Adrenal gland (tissue), 9 donors: ENCODE measurements at regions not wholly inside any gene's neighbourhood (a gene's known extent, or its start where the extent isn't known, plus 50 kb on each side); places are given as distances from the start of the nearest gene placed in this dataset.
"Not testable (repeated sequence)": the region's sequence is repeated elsewhere in the genome, so short reads cannot be mapped to it uniquely, and the experiment has no call there.

ENCODE experiments used
- DNase-seq, 7 donors: peaks; one replicate each; pipeline ENCODE4 v3.0.0-alpha.2; 2019 to 2020
- H3K27ac ChIP-seq, 5 donors: fragments of 200-600 bp; sonication (generic) in 4 of 5; 1 replicate in 3 of 5; 2 replicates in 2 of 5; pipeline versions ENCODE4 v1.5.1 to v1.8.0; 2016 to 2020; ENCODE audit warnings: mild to moderate bottlenecking in 1 of 5
- H3K27me3 ChIP-seq: fragments of 200-600 bp; 2 replicates; pipeline ENCODE4 v1.8.0; 2021
- H3K36me3 ChIP-seq, 2 donors: fragments of 200-600 bp; replicated peaks in 1 of 2; 1 replicate in 1 of 2; 2 replicates in 1 of 2; pipeline versions ENCODE4 v1.5.1 to v1.8.0; 2018 to 2022
- H3K4me1 ChIP-seq, 2 donors: fragments of 200-600 bp; replicated peaks in 1 of 2; 1 replicate in 1 of 2; 2 replicates in 1 of 2; pipeline versions ENCODE4 v1.5.1 to v1.8.0; 2018 to 2021
- H3K4me3 ChIP-seq, 4 donors: fragments of 200-600 bp; sonication (generic) in 3 of 4; one replicate each; pipeline ENCODE4 v1.5.1; 2016 to 2018
- H3K9me3 ChIP-seq, 3 donors: fragments of 200-600 bp; sonication (generic) in 1 of 3; replicated peaks in 1 of 3; 1 replicate in 2 of 3; 2 replicates in 1 of 3; pipeline versions ENCODE4 v1.5.1 to v1.8.0; 2016 to 2021
- CTCF ChIP-seq, 6 experiments: fragments of 450-650 bp in 4 of 6; fragments of 200-600 bp in 2 of 6; sonication (generic) in 1 of 6; IDR thresholded peaks; 1 replicate in 5 of 6; 2 replicates in 1 of 6; pipeline versions ENCODE4 v1.5.1 to v1.8.0; 2016 to 2021; ENCODE audit warnings: antibody characterized with exemption in 6 of 6, mild to moderate bottlenecking in 2 of 6, moderate library complexity in 1 of 6
- POLR2A ChIP-seq, 2 donors: fragments of 450-650 bp; IDR thresholded peaks; one replicate each; pipeline ENCODE4 v1.6.1; 2017; ENCODE audit warnings: antibody characterized with exemption in 2 of 2, mild to moderate bottlenecking in 2 of 2, moderate library complexity in 1 of 2
- WGBS, 4 donors: extraction: QIAGEN DNeasy Blood & Tissue Kit in 2 of 4; methylation state at CpG; one replicate each; pipeline versions ENCODE4 v1.1.5 to v1.1.7; 2013 to 2017; 5-methylcytosine and 5-hydroxymethylcytosine counted together
- intact Hi-C, 2 donors: fragments of 100-400 bp; cut with DNase I; formaldehyde crosslinking; loops; one replicate each; pipeline versions ENCODE4 v1.14.1 to v1.15.0; 2022 to 2023
- donor health status: healthy with polysubstance abuse.
- donor health status: Bipolar disorder and iron deficiency.
- donor health status: DM: yes; HTN: yes; CAD: no.
- donor health status: DM: no; HTN: no; CAD: no.
- donor health status: DM: no; HTN: no; CAD: no.

GRCh38 chr2:65605743-65606058 lies 173.3 kb upstream of the SPRED2 start:
- intact Hi-C loops = no loop called here
- Histone ChIP-seq H3K27ac (no peak overlapping the region), H3K4me1 (no peaks in the 10 kb centered on the region), H3K27me3 (no peaks in the 10 kb centered on the region), H3K36me3 (no peaks in the 10 kb centered on the region), H3K9me3 (no peaks in the 10 kb centered on the region), H3K4me3 (no peak overlapping the region)
- DNase-seq = no peak
- TF ChIP-seq CTCF (IDR thresholded peaks at IDR 0.05) = no peak
- TF ChIP-seq POLR2A (IDR thresholded peaks at IDR 0.05) = no peak

- no peaks in the 10 kb centered on the region for H3K27me3 ChIP-seq
- WGBS, 4 donors = 85 to 92% (median 88%) methylated on average over 4 of the region's 4 CpGs
- H3K4me3 ChIP-seq = no peak overlapping the region
- H3K36me3 ChIP-seq = no peaks in the 10 kb centered on the region
- no peak for DNase-seq
- TF ChIP-seq CTCF (IDR thresholded peaks at IDR 0.05) (no peak), POLR2A (IDR thresholded peaks at IDR 0.05) (no peak)
- intact Hi-C loops = no loop called here
- no peaks in the 10 kb centered on the region for H3K9me3 ChIP-seq
- no peaks in the 10 kb centered on the region for H3K4me1 ChIP-seq
- no peak overlapping the region for H3K27ac ChIP-seq
Measured at GRCh38 chr2:65605058-65605742, 172.8 kb upstream of the SPRED2 start.

- Histone ChIP-seq H3K36me3 (no peaks in the 10 kb centered on the region), H3K4me1 (no peaks in the 10 kb centered on the region), H3K9me3 (no peaks in the 10 kb centered on the region), H3K4me3 (no peak overlapping the region), H3K27ac (no peak overlapping the region), H3K27me3 (no peaks in the 10 kb centered on the region)
- intact Hi-C loops = no loop called here
- TF ChIP-seq POLR2A (IDR thresholded peaks at IDR 0.05) (no peak), CTCF (IDR thresholded peaks at IDR 0.05) (no peak)
- no peak for DNase-seq
- 73 to 87% (median 84%) methylated on average over 4 of the region's 4 CpGs for WGBS, 4 donors
Measured at GRCh38 chr2:65604246-65604645, 171.8 kb upstream of the SPRED2 start.

GRCh38 chr2:65602603-65603235 lies 170.3 kb upstream of the SPRED2 start:
- WGBS, 4 donors = 65 to 80% (median 71%) methylated on average over 4 of the region's 4 CpGs
- H3K36me3 ChIP-seq = no peaks in the 10 kb centered on the region
- no peak overlapping the region for H3K27ac ChIP-seq
- DNase-seq = no peak
- intact Hi-C loops = no loop called here
- H3K27me3 ChIP-seq = no peaks in the 10 kb centered on the region
- no peaks in the 10 kb centered on the region for H3K9me3 ChIP-seq
- TF ChIP-seq POLR2A (IDR thresholded peaks at IDR 0.05) (no peak), CTCF (IDR thresholded peaks at IDR 0.05) (no peak)
- no peaks in the 10 kb centered on the region for H3K4me1 ChIP-seq
- no peak overlapping the region for H3K4me3 ChIP-seq

GRCh38 chr2:65600871-65601270 lies 168.5 kb upstream of the SPRED2 start:
- DNase-seq, H3K27ac ChIP-seq, H3K4me1 ChIP-seq, H3K36me3 ChIP-seq, intact Hi-C loops, H3K9me3 ChIP-seq, H3K4me3 ChIP-seq, H3K27me3 ChIP-seq: not testable (repeated sequence)
- WGBS, 4 donors = 87 to 90% methylated on average over 32 to 33 of the region's 33 CpGs; no CpG with 5 or more reads in 2 of the 4 donors

GRCh38 chr2:65600351-65600750 lies 168.0 kb upstream of the SPRED2 start:
- H3K9me3 ChIP-seq, intact Hi-C loops: not testable (repeated sequence)
- 93 to 94% methylated on average over 9 to 10 of the region's 26 CpGs; no CpG with 5 or more reads in 2 of the 4 donors for WGBS, 4 donors

More at GRCh38 chr2:65600351-65600750, 168.0 kb upstream of the SPRED2 start:
- not testable (repeated sequence) for DNase-seq, H3K27ac ChIP-seq, H3K36me3 ChIP-seq, H3K4me3 ChIP-seq, H3K4me1 ChIP-seq, H3K27me3 ChIP-seq
